ENCODE measurements at regions not wholly inside any gene's neighbourhood (a gene's known extent, or its start where the extent isn't known, plus 50 kb on each side); places are given as distances from the start of the nearest gene placed in this dataset.
"Not testable (repeated sequence)": the region's sequence is repeated elsewhere in the genome, so short reads cannot be mapped to it uniquely, and the experiment has no call there.

GRCh38 chr17:27065588-27065987, 228.3 kb upstream of the WSB1 start:
- no peak for DNase-seq

GRCh38 chr17:27066315-27066714, 227.6 kb upstream of the WSB1 start:
- no peak for DNase-seq

DNA sequence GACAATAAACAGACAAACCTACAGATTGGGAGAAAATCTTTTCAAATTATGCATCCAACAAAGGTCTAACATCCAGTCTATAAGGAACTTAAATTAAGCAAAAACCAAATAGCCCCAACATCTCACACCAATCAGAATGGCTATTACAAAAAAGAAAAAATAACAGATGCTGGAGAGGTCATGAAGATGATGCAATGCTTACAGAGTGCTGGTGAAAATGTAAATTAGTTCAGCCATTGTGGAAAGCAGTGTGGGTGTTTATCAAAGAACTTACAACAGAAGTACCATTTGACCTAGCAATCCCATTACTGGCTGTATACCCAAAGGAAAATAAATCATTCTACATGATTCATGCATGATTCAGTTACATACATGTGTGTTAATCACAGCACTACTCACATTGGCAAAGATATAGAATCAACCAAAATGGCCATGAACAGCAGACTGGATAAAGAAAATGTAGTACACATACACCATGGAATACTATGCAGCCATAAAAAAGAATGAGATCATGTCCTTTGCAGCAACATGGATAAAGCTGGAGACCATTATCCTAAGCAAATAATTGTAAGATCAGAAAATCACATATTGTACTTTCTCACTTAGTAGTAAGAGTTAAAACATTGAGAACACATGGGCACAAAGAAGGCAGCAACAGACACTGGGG, 223.9 kb upstream of the WSB1 start:
- DNase-seq = no peak

DNA sequence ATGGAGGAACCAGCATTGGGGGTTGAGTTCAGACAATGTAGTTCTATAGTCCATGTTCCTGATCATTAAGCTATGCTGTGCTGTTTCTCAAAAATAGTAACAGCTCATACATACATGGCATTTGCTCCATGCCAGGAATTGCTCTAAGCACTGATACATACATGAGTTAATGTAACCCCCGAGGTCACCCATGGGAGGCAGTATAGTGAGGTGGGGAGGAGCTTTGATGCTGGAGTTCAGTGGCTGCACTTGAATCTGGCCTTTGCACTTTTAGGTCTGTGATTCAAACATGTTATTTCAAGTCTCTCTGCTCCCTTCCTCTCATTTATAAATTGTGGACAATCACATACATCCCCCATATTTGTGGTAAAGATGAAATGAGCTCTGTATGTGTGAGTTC, 223.1 kb upstream of the WSB1 start:
- no peak for DNase-seq

DNA sequence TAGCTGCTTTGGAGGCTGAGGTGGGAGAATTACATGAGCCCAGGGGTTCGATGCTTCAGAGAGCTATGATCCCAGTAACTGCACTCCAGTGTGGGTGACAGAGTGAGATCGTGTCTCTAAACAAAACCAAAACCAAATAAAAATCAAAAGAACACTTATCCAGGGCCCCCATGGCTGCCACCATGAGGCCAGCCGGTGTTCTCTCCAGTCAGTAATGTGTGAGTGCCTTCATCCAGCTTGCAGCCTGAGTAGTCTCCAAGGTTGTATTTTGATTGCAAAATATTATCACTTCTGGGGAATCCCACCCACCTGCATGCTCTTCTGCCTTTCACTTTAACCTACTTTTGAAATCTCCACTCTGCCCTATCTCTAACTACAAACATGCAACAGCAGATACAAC, 221.0 kb upstream of the WSB1 start:
- no peak for DNase-seq

GRCh38 chr17:27076814-27077213, 217.1 kb upstream of the WSB1 start:
- DNase-seq = no peak

DNA sequence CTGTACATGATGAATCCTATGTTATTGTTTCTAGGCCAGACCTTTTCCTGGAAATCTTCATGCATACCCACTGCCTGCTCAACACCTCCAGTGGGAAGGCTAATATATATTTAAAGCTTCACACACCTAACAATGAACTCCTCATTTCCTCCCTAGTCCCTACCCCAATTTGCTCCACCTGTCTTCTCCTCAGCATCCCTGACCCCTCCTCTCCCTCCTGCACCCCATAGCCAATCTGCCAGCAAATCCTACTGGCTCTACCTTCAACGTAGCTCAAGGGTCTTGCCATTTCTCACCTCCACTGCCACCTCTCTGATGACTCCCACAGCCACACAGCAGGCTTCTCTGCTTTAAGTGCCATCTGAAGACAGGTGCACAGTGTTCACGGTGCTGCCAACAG, 215.6 kb upstream of the WSB1 start:
- DNase-seq = no peak

DNA sequence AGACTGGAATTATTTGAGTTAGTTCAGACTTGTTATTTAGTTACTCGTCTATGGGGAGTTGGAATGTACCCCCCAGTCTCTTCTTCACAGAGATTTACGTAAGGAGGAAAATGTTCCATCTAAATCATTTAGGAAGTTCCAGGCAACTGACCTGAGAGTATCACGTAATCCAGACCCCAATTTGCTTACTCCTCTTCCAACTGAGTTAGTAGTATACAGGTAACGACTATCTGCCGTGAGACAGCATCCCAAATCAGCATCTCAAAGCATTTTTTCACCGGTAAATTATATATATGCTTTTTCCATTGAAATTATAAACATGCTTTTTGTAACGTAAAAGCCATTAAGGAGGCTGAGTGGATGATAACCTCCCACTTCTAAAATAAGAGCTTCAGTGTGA, 214.3 kb upstream of the WSB1 start:
- DNase-seq = no peak

DNA sequence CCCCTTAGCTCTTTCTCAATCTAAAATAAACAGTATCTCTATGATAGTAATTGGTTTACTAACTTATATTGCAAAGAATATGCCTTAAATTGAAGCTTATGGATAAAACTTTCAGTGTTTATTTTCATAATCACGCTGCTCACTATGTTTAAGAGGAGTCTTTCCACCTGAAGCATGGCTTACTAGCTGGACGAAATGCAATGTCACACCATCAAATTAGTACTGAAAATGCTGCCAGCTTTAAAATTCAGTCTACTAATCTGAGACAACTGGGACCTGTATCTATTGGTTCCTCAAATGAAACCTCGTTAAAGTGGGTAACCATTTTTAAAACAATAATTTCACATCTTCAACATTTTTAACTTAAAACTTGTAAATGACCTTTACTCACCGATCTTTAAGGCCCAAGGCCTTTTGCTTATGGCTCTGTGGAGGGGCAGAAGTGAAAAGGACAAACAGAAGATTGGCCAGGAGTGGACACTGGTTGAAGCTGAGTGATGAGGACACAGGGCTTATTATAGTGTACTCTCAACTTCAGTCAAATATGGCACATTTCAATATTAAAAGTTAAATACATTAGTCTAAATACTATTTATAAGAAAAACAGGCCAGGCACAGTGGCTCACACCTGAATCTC, 212.8 kb upstream of the WSB1 start:
- DNase-seq = no peak

- no peak for DNase-seq
Measured at GRCh38 chr17:27082023-27082774, 211.7 kb upstream of the WSB1 start.

DNA sequence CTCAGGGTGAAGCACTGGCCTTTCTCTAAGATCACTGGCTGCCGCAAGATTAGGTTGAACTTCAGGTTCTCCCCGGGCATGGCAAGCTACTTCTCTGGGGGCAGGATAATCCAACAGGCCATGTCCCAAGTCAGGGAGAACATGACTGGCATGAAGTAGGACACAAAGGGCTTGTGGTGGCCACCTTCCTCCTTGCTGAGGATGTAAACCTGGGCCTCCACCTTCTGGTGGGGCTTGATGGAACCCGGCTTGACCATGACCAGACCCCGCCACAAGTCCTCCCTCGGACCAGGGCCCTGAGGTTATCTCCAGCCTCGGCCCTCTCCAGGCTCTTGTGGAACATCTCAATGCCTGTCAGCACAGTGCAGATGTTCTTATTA, 211.1 kb upstream of the WSB1 start:
- no peak for DNase-seq

DNA sequence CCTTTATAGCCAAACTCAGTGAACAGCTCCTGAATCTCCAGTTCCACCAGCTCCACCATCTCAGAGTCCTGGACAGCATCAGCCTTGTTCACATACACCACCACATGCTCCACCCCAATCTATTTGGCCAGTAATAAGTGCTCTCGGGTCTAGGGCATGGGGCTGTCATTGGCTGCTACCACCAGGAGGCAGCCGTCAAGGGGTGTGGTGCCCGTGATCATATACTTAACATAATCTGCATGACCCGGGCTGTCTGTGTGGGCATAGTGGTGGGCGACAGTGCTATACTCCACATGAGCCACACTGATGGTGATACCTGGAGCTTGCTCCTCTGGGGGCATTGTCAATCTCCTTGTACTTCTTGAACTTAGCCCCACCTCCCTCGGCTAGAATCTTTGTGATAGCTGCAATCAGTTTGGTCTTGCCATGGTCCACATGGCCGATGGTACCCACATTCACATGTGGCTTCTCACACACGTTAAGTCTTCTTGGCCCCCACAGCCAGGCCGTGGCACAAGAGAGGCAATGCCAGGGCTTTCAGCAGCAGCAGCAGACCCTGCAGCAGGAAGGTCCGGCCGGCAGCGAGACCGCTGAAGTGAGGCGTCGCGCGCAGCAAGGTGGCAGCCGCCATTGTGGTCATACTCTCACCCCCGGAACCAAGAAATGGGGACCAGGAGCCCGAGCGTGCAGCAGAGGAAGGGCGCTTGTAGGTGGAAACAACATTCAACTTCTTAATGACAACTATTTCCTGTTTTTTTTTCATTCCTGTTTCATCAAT, 210.3 kb upstream of the WSB1 start:
- no peak for DNase-seq

- no peak for DNase-seq
Measured at GRCh38 chr17:27085517-27085916, 208.4 kb upstream of the WSB1 start.

- no peak for DNase-seq
Measured at GRCh38 chr17:27086526-27086925, 207.4 kb upstream of the WSB1 start.

GRCh38 chr17:27087935-27088766, 205.8 kb upstream of the WSB1 start:
- no peak for DNase-seq

DNA sequence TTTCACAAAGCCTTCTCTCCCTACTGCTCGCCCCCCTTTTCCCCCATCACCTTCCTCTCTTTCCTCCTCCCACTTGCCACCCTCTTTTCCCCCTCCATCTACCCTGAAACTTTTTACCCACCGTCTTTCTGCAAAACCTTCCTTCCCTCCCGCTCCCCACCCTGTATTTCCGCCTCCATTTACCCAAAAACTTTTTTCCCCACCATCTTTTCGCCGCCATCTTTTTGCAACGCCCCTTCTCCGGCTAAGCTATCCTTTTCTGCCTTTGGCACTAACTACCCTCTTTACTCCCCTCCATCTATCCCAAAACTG, 205.2 kb upstream of the WSB1 start:
- no peak for DNase-seq

- not testable (repeated sequence) for DNase-seq
Measured at GRCh38 chr17:27089079-27089928, 204.6 kb upstream of the WSB1 start.

- DNase-seq = no peak
Measured at GRCh38 chr17:27089929-27090247, 204.0 kb upstream of the WSB1 start.

DNA sequence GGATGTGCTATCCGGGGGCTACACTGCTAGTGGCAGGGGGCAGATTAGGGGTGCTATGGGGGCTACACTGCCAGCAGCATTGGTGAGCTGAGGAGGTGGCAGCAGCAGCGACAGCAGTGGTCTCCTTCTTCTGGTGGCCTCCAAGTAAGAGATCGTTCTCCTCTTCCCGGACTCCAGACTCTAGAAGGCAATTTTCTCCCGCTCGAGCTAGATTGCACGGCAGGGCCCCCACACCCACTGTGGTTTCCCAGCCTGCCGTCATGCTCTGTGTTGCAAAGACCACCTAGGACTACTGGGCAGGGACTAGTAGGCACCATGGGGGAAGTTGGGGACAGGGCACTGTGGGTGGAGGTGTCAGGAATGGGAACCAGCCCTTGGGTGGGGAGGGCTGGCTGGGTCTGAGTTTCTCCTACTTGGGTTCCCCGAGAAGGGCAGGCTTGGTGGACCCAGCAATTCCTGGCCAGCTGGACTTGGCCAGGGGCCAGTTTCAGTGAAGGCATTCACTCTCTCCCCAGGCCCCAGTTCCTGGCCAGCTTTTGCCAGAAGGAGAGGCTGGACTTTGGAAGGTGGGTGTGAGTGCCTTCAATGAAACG, 203.4 kb upstream of the WSB1 start:
- not testable (repeated sequence) for DNase-seq

GRCh38 chr17:27091043-27091497, 202.8 kb upstream of the WSB1 start:
- no peak for DNase-seq

DNA sequence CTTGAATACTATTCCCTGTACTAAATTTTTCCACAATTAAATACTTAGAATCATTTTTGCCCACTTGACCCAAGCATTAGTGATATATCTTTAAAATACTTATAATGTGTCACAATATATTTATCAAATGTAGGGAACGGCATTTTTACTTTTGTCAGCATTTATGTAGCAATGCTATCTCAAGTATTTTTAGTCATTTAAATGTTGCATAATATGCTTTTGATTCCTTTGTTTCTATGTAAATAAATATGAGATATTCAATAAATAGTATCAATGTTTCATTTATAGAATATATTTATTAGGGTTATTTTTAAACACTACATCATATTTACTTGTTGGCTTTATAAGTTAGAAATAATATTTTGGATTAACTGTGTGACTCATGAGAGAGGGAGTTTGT, 199.7 kb upstream of the WSB1 start:
- DNase-seq = not testable (repeated sequence)

All from right forelimb (tissue), 1 donor.